A172 (cell line): ENCODE measurements at regions not wholly inside any gene's neighbourhood (a gene's known extent, or its start where the extent isn't known, plus 50 kb on each side); places are given as distances from the start of the nearest gene placed in this dataset.

Experiments
- DNase-seq: peaks from one replicate; pipeline ENCODE4 v3.0.0-alpha.2; 2015; ENCODE audit warnings: low spot score

- no peak for DNase-seq
Measured at GRCh38 chr1:175865041-175865766, 121.8 kb upstream of the TNR start.

- DNase-seq, result no peak
Measured at GRCh38 chr1:175864625-175865024, 121.2 kb upstream of the TNR start.

- DNase-seq, result no peak
Measured at GRCh38 chr1:175864183-175864582, 120.8 kb upstream of the TNR start.

- DNase-seq, result no peak
Measured at GRCh38 chr1:175863299-175864050, 120.1 kb upstream of the TNR start.

GRCh38 chr1:175862408-175862807, 119.0 kb upstream of the TNR start:
- DNase-seq, result no peak

DNA sequence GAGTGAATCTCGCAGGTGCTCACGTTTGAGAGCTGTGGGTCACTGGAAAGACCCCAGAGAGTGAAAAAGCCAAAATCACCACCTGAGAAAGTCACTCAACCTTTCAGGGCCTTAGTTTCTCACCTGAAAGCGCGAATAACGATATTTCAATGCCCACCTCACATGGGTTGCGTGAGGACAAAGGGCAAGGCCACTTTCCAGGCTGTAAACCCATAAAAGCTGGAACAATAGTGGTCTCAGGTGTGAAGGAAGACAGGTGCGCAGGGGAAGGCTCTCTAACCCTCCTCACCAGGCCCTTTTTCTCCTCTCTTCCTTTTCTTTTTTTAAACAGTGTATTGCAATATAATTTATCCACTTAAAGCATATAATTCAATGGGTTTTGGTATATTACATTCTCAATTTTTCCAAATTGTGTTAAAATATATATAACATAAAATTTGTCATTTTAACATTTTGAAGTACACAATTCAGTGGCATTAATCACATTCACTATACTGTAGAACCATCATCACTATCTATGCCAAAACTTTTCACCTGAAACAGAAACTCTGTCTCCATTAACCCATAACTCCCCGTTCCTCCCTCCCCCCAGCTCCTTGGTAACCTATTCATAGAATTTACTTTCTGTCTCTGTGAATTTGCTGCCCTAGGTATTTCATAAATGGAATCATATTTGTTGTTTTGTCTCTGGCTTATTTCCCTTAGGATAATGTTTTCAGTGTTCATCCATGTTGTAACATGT, 118.4 kb upstream of the TNR start:
- DNase-seq, result no peak

GRCh38 chr1:175857756-175858155, 114.4 kb upstream of the TNR start:
- DNase-seq, result no peak

GRCh38 chr1:175853681-175854080, 110.3 kb upstream of the TNR start:
- no peak for DNase-seq

GRCh38 chr1:175851749-175852148, 108.4 kb upstream of the TNR start:
- DNase-seq, result no peak

- no peak for DNase-seq
Measured at GRCh38 chr1:175848329-175848728, 104.9 kb upstream of the TNR start.

GRCh38 chr1:175845985-175846384, 102.6 kb upstream of the TNR start:
- no peak for DNase-seq

DNA sequence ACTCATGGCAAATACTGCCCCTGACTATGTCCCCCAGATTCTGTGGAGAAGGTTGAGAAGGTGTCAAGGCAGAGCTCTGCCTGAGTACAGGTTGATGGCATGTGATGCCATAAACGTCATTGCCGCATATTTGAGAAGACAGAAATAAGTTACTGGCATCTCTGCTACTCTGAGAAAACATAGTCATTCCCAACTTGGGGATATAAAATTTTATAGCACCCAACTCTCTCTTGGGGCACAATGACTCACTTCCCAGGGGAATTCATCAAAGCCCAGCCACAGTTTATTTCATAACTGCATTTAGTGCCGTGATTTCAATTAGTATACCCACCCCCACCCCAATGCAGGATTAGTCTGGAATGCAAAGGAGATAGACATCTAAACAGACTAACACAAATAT, 101.9 kb upstream of the TNR start:
- DNase-seq, result no peak

DNA sequence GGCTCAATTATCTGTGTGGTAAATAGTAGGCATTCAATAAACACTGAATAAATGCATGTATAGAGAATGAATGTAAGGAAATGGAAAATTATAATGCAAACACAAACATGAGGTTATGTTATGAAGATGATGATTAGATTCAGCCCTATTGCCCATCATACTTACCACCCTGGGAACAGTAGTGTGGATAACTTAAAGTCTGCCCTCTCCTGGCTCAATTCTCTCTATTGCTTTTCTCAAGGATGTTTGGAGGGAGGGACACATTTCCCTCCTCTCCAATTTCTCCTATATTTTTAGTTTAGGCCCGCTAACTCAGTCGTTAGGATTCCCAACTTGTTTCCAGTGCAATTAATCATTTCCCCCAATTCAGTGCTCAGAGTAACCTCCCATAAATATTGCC, 101.5 kb upstream of the TNR start:
- DNase-seq, result no peak

- DNase-seq, result no peak
Measured at GRCh38 chr1:175842550-175842949, 99.2 kb upstream of the TNR start.

DNA sequence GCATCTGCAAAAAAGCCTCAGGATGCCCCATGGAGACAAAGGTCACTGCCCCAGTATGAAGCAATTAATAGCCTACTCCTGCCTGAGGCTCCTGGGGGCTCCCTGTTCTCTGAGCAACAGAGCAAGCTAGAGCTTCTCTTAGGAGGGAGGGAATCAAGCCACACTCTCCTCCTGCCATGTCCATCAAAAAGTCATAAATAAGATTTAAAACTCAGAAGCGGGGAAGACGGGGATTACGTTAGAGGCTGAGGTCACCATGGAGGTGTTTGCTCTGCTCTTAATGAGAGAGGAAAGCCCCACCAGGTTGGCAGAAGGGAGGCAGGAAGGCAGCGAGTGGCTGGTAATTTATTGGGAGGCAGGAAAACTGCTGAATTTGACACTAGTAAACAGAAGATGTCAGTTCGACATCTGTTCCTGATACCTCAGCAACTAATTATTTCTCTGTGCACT, 98.4 kb upstream of the TNR start:
- DNase-seq, result no peak

DNA sequence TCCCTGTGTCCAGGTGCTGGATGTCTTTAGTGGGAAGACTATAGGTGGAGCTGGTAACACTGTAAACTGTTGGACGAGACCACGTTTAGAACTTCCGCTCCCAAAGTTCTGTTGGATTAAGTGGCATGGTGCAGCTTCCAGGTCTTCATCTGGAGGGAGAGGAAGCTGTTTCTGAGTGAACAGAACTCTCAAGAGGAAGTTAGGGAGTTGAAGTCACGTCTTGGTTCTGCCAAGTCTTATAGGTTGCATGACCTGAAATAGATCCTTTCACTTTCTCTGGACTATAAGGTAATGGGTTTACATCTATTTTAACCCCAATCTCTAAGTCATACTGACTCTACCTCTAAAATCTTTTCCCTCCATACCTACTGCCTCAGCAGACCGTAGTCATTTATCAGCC, 97.4 kb upstream of the TNR start:
- DNase-seq, result no peak

DNA sequence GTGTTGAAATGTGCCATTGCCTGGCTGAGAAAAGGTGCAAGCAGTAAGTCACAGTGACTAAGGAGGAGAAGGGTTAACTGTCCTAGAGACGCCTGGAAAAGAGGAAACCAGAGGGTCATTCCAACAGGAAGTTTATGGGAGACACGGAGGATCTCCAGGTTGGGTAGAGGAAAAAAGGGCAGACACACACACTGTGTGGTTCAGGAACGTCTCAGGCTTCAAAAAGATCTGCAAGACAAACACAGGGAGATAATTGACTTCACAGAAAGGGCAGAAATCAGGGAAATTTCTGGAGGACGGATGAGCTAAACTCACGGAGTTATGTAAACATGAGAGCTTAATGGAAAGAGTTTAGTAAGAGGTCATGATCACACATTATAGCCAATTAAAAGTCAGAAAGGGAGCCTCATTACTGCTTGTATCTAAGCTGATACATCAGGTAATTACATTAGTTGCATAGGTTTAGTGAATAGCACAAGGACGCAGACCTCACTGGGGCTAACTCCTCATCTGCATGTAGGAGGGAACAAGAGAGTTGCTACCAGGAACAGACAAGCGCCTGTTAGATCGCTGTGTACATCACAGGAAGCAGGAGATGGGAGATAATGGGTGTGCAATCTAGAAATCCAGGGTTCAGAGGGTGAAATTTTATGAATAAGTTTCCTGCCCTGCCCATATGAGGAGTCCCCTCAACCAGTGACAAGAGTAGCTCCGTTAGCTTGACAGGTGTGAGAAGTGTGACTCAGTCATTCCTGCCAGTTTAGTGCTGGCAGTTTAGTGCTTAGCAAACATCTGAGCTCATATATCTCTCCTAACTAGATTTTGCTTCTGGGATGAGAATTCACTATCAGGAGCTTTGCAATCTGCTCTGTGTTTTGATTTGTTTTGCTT, 96.6 kb upstream of the TNR start:
- DNase-seq, result peak; percentile 34

DNA sequence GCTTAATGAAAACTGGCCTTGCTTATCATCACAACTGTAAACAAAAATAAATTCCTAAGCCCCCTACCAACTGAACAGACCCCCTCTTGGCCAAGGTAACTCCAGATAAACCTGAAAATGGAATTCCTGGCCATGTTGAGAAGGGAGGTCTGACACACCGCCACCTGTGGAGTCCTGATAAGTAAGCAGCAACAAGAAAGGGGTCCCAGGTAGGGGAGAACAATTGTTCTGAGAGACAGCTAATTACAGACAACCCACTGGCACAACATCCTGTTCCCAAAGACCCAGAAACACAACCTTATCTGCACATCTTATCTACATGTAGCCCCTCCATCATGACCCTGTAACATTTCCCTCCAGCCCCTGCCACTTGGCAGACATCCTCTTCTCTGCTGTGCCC, 91.2 kb upstream of the TNR start:
- DNase-seq, result no peak

GRCh38 chr1:175833951-175834350, 90.6 kb upstream of the TNR start:
- no peak for DNase-seq

- no peak for DNase-seq
Measured at GRCh38 chr1:175833502-175833901, 90.1 kb upstream of the TNR start.

GRCh38 chr1:175830500-175830899, 87.1 kb upstream of the TNR start:
- DNase-seq, result no peak

DNA sequence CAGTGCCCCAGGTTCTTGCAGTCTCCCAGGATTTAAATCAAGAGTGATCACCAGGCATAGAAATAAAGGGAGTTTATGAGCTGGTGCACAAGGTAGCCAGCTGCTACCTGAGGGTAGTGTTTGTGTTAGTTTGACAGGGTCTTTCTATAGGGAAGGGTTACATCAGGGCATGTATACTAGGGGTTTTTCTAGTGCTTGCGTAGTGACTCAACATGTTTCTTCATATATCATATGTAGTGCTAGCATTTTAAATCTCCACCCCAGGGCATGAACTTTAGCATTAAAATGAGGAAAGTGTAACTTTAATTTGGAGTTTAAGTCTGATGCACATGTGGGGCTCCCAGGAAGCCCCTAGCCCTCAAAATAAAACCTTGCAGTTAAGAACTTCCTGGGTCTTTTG, 86.5 kb upstream of the TNR start:
- no peak for DNase-seq
